ENCODE measurements at regions not wholly inside any gene's neighbourhood (a gene's known extent, or its start where the extent isn't known, plus 50 kb on each side); places are given as distances from the start of the nearest gene placed in this dataset.

DNA sequence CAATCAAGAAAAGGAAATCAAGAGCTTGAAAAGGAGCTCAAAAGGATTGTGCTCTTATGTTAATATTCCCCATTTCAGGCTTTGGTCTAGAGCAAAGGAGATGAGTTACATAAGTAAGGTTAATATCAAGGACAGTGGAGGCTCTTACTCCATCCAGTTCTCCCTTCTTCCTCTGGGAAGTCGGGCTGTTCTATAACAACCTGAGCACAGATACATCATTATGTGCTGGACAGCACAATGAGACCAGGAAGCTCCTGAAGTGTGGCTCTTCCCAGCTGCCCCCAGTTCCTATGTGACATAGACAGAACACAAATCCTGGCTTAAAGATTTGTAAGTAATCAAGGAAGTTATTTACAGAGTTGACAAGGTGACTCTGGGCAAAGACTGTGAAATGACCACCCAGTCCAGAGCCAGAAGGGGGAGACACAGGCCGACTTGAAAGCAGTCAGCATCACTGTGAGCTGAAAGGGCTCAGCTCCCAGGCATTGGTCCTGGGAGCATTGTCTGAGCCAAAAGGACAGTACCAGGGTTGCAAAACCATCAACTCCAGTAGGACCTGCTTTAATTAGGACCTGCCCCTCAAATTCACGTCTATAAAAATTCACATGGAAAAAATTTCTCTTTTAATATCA lies 917.6 kb upstream of the ACVR2A start:
- no peak for TF ChIP-seq POLR2A (IDR thresholded peaks at IDR 0.05)
- TF ChIP-seq, protein P1, sequence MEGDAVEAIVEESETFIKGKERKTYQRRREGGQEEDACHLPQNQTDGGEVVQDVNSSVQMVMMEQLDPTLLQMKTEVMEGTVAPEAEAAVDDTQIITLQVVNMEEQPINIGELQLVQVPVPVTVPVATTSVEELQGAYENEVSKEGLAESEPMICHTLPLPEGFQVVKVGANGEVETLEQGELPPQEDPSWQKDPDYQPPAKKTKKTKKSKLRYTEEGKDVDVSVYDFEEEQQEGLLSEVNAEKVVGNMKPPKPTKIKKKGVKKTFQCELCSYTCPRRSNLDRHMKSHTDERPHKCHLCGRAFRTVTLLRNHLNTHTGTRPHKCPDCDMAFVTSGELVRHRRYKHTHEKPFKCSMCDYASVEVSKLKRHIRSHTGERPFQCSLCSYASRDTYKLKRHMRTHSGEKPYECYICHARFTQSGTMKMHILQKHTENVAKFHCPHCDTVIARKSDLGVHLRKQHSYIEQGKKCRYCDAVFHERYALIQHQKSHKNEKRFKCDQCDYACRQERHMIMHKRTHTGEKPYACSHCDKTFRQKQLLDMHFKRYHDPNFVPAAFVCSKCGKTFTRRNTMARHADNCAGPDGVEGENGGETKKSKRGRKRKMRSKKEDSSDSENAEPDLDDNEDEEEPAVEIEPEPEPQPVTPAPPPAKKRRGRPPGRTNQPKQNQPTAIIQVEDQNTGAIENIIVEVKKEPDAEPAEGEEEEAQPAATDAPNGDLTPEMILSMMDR (IDR thresholded peaks at IDR 0.05), result peak in 4 of 6 experiments; percentile 37 to 66 (median 59)

Measured in Peyer's patch (tissue), 4 donors.